Astrocyte of the spinal cord (primary cell): ENCODE measurements at regions not wholly inside any gene's neighbourhood (a gene's known extent, or its start where the extent isn't known, plus 50 kb on each side); places are given as distances from the start of the nearest gene placed in this dataset.
A peak's percentile ranks its signal among the peaks of the same experiment; 100 is the strongest.

ENCODE experiments used
- DNase-seq: peaks from one replicate; pipeline ENCODE4 v3.0.0; 2011; ENCODE audit warnings: low read depth, low spot score
- H3K4me3 ChIP-seq: 2 replicates; pipeline ENCODE4 v1.5.1; 2011; ENCODE audit warnings: low read depth, mild to moderate bottlenecking, low read length, moderate library complexity
- CTCF ChIP-seq: IDR thresholded peaks from 2 replicates; pipeline ENCODE4 v1.5.1; 2012; ENCODE audit warnings: low read depth, mild to moderate bottlenecking, low read length, inconsistent platforms
- in situ Hi-C: cut with HindIII; loops from 2 replicates; pipeline ENCODE4 v1.10.0; 2017; ENCODE audit warnings: low sequenced_read_pairs

GRCh38 chr10:107579970-107580369 is 415.5 kb upstream of the SORCS1 start:
- DNase-seq: no peak
- in situ Hi-C loops: no loop called here

DNA sequence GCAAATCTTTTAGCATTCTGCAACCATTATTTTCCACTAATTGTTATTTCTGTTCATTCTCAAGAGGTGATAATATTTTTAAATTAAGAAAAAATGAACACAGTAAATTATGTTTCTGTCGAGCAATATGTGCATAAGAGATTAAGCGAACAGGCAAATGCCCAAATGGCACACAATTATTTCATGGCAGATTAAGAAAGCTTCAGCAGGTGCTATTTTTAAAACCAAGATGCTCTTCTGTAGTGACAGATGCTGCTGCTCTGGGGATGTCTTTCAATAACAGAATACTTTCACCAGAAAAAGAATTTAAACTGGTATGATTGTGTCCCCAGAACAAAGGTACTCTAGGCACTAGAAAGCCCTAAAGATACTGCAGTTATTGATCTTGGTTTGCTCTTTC is 412.7 kb upstream of the SORCS1 start:
- in situ Hi-C loops: no loop called here
- no peak for TF ChIP-seq CTCF
- H3K4me3 ChIP-seq: no peak overlapping the region
- no peak for DNase-seq

More at GRCh38 chr10:107579970-107580369, 415.5 kb upstream of the SORCS1 start:
- no peak overlapping the region for H3K4me3 ChIP-seq
- no peak for TF ChIP-seq CTCF

- no peak overlapping the region for H3K4me3 ChIP-seq
- in situ Hi-C loops: no loop called here
- TF ChIP-seq CTCF: no peak
- no peak for DNase-seq
Observed at GRCh38 chr10:107576746-107577145, 412.2 kb upstream of the SORCS1 start.

GRCh38 chr10:107565014-107565413 is 400.5 kb upstream of the SORCS1 start:
- no peak for TF ChIP-seq CTCF
- no peak for DNase-seq
- H3K4me3 ChIP-seq: no peak overlapping the region
- in situ Hi-C loops: no loop called here

DNA sequence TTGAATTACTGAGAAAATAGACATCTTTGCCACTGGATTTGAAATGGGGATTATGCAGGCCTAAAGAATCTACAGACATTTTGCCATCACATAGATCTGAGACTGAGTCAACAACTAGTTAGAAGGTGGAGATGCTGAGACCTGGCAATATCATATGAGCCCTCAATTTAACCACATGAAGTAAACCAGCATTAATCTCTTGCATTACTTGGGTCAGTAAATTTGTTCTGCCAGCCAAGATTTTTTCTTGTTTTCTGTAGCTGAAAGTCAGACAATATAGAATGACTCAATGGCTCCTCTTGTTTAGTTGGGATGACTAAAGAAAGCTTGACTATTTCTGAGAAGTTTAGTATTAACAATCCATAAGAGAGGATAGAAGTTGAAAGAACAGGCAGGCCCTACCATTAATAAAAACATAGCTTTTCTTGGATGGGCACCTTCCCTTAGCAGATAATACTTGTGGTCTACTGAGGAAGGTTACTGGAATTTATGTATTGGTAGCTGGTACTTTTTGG is 396.7 kb upstream of the SORCS1 start:
- H3K4me3 ChIP-seq: no peak overlapping the region
- in situ Hi-C loops: no loop called here
- TF ChIP-seq CTCF: no peak
- DNase-seq: peak; percentile 50

GRCh38 chr10:107557916-107558315 is 393.4 kb upstream of the SORCS1 start:
- no peak for DNase-seq
- H3K4me3 ChIP-seq: no peak overlapping the region
- TF ChIP-seq CTCF: no peak
- in situ Hi-C loops: no loop called here

DNA sequence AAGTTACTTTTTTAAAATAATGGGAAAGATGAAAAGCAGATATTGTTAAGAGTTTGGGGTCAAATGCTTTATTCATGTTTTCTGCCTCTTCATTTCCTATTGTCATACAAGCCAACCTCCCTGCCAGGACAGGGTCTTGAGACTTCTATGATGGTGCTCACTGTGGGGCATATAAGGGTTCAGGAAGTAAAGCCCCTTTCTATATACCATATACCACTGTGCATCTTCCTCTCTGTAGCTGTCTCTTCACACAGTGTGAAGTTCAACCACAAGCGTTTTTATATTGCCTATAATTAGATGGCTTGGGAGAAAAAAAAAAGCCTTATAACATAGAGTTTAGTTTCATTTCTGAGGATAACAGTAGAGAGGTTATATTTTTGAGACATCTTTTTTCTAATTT is 389.8 kb upstream of the SORCS1 start:
- H3K4me3 ChIP-seq: no peak overlapping the region
- in situ Hi-C loops: no loop called here
- no peak for DNase-seq
- no peak for TF ChIP-seq CTCF
